Activated CD4-positive, alpha-beta T cell treated with anti-CD3 and anti-CD28 coated beads, Interleukin-2, amount 50 U/mL, for 48 hours (primary cell): ENCODE measurements at regions not wholly inside any gene's neighbourhood (a gene's known extent, or its start where the extent isn't known, plus 50 kb on each side); places are given as distances from the start of the nearest gene placed in this dataset.
"Not testable (repeated sequence)": the region's sequence is repeated elsewhere in the genome, so short reads cannot be mapped to it uniquely, and the experiment has no call there.

ENCODE experiments used
- DNase-seq, 2 experiments: peaks; one replicate each; pipeline ENCODE4 v3.0.0-alpha.2; 2020

DNA sequence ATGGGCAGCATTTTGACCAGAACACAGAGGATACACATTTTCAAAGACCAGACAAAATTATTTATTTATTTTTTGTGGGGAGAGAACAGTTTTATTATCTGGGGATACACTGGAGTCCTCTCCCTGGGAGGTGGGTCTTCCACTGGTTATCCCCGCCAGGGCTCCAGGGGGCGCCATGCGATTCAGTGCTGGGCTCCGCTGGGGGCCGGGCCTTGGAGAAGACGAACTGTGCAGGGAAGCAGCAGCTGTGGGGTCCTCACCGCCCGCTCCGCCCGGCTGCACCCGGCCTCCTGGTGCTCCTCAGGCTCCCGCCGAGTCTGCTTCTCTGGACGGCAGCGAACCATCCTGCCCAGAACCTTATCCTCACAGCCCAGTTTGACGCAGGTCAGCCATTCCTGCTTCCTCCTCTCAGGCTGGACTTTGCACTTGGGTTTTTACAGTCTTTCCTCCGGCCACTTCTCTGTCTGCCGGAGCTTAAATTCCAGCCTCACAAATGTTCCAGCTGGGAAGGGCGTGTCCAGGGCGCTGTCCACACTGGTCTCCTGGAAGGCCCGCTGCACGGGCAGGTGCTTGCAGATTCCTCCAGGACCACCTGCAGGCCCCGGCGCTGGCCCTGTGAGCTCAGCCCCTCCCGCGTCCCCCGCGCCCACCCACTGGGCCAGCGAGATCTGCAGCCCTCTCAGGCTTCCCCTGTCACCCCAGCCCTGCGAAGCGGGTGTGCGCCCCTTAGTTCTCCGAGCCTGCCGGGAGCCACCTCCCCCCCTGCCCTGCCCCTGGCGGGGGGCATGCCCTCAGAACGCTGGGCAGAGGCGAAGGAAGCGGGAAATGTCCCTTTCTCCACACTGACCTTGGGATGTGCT, 1830.0 kb upstream of the DEFB115 start:
- DNase-seq: no peak

DNA sequence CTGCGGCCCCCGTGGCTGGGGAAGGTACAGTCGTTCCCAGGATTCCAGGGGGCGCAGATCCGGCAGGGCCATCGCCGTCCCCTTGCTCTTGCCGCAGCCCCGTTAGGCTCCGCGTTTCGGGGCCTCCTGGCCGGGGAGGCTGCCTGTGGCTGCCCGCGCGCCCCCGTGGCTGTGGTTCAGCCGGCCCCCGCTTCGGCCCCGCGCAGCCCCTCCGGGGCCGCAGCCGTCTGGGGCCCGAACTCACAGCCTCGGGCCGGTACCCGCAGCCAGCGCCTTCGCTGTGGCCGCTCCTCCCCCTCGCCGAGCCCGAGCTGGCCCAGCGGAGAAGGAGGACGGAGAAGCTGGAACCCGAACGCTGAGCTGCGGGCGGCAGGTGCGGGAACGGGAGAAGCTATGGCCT, 1826.9 kb upstream of the DEFB115 start:
- no peak for DNase-seq

DNA sequence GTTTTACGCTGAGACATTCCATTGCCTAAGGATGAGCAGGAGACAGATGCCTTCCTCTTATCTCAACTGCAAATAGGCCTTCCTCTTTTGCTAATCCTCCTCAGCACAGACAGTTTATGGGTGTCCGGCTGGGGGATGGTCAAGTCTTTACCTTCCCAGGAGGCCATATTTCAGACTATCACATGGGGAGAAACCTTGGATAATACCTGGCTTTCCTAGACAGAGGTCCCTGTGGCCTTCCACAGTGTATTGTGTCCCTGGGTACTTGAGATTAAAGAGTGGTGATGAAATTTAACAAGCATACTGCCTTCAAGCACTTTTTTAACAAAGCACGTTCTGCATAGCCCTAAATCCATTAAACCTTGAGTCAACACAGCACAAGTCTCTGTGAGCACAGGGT, 1816.7 kb upstream of the DEFB115 start:
- not testable (repeated sequence) for DNase-seq

DNA sequence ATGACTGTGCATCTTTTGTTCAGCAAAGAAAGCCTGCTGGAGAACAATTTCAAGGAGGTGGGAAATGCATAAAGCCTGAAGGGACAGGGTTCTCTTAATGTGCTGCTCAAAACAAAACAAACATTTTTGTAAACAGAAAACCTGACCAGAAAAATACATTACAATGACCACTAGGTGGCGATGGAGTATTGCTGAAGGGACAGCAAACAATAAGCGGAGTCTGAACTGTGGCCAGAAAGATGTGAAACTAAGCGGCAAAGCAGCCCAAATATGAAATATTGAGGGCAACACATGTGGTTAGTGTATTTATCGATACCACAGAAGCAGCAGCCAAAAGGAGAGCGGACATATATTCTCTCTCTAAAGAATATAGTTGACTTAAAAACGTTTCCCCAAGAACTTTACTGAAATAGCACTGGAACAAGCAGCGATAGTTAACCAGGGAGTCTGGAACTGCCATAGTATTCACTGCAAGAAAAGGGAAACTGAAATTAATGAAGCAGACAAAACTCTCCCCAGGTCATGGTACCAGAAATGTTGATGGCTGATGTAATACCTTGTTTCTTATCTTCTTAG, 1814.2 kb upstream of the DEFB115 start:
- not testable (repeated sequence) for DNase-seq

DNA sequence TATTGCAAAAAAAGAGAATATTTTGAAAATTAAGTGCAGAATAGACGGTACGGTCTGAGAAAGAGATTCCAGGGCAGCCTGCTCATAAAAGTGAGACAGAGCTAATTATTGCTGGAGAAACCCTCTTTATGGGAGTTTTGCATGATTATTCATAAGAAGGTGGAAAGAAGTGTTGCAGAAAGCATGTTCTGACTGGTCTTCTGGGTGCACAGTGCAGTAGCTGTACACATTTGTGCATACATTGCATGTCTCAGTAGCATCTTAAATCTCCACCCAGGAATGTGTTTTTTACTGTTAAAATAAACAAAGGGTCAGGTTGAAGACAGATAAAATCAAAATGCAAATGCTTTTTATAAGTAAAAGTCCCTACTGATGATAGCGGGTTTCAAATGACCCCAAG, 1813.6 kb upstream of the DEFB115 start:
- peak; percentile 18 to 24 for DNase-seq

DNA sequence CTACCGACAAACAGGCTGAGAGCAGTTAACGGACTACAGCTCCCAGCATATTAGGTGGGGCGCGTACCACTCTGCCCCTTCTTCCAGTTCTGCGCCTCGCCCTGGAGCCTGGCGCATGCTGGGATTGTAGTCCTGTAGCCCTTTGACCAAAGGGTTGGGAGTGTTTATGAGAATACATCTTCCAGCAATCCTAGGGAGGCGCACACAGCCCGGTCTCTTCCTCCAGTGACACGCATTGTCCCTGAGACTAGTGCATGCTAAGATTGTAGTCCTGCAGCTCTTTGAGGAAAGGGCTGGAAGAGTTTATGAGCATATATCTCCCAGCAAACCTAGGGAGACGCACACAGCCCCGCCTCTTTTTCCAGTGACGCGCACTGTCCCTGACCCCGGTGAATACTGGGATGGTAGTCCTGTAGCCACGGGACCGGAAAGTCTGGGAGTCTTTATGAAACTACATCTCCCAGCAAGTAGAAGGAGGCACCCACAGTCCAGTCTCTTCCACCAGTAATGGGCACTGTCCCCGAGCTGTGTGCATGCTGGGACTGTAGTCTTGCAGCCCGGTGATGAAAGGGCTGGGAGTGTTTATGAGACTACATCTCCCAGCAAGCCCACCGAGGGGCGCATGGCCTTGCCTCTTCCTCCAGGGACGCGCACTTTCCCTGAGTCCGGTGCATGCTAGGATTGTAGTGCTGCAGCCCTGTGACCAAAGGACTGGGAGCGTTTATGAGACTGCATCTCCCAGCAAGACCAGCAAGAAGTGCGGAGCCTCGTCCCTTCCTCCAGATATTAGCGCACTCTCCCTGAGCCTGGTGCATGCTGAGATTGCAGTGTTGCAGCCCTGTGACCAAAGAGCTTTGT, 1812.2 kb upstream of the DEFB115 start:
- peak in 1 of 2 experiments; percentile 10 for DNase-seq

DNA sequence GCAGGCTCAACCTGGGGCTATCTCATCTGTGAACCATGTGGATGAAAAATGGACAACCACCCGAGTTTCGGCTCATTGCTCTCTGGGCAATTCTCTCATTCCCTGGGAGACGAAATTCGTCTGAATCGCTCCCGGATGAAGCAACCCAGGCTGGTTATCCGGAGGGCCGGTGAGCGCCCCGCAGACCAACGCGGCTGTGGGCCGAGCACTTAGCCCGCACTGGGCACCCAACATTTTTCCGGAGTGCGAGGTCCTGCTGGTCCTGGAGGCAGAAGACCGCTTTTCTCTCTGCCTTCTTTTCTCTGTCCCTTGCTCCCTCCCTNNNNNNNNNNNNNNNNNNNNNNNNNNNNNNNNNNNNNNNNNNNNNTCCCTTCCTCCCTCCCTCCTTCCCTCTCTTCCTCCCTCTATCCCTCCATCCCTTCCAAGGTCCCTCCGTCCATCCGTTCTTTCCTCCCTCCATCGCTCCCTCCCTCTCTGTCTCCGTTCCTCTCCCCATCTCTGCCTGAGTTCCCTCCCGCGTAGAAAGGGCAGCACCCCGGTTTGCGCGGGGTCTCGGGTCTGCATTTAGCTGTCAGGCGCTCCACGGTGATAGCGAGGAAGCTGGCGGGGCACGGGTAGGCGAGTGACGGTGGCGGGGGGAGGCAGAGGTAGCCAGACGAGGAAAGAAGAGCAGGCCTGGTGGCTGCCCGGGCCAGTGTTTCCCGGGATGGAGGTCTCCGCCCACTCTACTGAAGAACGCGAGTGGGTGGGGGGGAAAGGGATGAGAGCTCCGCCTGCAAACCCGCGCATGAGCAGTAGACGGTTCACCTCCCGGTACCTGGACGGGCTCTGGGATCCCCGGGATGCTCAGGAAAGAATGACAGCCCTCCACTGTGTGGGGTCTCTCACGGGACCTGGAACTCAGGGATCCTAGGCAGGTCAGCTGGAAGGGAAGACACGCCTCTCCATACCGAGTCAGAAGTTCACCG, 1809.7 kb upstream of the DEFB115 start:
- not testable (repeated sequence) for DNase-seq

DNA sequence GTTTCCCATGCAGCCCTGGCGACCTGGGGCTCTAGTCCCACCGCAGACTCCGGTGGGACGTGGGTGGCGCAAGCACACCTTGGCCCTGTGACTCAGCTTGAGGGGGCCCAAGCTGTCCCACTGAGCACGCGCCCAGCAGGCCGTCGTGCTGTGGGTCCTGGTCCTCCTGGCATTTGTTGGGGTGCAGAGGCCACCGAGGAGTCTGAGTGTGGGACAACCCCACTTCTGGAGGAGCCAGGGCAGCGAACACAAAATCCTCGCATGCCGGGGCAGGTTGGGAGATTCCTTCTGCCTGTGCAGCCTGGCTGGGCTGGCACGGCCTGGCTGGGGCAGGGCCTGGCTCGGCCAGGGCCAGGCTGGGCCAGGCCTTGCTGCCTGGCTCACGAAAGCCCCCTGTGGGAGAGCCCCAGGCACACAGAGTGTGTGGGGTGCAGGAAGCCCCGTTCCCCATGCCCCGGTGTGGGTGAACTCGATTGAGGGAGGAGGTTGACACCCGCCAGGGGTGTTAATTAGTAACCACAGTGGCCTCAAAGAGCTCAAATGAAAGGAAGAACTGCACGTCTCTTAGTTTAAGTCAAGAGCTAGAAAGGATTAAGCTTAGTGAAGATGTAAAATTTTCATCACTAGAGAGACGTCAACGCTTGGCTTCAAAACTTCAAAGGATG, 1808.5 kb upstream of the DEFB115 start:
- DNase-seq: no peak

DNA sequence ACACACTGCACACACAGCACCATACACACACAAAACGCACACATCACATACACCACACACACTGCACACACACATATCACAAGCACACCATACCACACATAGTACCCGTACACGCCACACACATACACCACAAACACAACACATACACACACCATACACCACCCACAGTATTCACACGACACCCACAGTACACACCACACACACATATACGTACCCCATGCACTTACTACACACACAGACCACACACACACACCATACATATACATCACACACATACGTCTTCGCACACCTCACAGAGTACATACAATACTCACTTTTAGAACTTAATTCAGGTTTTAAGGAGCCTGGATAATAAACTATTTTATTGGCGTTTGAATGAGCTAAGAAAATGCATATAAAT, 1805.3 kb upstream of the DEFB115 start:
- no peak for DNase-seq

DNA sequence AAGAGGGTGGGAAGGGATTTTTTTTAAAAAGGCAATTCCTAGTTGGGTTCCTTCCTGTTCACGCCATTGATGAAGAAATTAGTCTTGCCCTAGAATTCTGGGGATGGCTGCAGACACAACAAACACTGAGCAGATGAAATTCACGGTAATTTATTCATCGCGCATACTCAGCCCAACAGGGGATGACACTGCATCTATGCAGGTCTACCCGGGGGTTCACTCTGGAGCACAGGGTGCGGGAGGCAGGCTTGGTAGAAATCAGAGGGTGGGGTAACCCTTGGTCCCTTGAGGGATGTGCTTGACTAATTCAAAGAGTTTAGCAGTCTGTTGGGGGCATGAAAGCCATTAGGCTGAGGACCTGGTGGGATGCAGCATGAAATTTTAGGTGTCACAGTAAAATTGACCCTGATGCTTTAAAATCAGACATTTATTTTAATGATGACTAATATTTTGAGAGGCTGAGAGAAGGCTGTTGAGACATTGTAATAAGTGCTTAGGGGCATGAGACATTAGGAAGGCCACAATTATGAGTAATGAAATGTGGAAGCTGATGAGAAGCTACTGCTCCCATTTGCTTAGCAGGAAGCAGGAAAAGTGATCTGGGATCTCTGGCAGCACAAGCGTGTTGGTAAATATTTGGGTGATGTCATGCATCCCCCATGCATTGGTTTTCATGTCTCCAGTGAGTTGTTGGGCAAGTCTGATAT, 1800.3 kb upstream of the DEFB115 start:
- DNase-seq: not testable (repeated sequence)

DNA sequence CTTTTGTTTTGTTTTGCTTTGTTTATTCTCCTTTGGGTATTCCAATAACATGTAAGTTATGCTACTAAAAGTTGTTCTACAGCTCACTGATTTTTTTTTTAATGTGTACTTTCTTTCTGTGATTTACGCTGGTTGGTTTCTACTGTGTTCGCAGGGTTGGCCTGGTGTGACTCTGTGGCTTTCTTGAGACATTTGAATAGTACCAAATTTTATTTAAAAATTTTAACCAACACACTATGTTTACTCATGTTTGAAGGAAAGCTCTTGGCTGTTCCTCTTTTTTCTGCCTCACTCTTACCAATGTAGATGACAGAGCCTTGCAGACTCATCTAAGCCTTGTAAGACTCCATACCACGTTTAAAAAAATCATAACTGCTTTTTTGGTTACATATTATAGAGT, 1784.9 kb upstream of the DEFB115 start:
- no peak for DNase-seq

DNA sequence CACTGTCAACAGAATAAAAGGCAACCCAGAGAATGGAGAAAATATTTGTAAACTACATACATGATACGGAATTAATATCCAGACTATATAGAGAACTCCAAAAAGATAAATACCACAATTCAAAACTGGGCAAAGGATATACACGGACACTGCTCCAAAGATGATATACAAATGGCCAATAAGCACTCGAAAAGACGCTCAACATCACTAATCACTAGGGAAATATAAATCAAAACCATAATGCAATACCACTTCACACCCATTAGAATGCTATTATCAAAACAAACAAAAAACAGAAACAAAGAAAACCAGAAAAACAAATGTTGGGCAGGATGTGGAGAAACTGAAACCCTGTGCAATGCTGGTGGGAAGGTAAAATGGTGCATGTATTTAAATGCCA, 1764.6 kb upstream of the DEFB115 start:
- not testable (repeated sequence) for DNase-seq

DNA sequence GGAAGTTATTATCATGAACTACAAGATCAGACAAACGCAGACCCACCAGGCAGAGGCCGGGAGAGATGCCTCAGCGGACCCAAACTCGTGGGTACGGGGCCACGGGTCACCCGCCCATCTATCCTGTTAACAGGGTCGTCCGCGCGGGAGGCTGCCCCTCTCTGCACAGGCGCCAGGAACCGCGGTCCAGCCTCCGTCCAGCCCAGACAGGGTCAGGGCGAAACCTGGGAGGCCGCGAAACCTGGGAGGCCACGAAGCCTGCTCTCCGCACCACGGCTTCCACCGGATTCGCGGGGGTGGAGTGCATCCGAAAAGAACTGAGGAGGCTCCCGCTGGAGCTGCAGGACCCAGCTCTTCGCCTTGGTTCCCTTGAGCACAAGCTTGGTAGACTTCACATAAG, 1760.7 kb upstream of the DEFB115 start:
- not testable (repeated sequence) for DNase-seq

DNA sequence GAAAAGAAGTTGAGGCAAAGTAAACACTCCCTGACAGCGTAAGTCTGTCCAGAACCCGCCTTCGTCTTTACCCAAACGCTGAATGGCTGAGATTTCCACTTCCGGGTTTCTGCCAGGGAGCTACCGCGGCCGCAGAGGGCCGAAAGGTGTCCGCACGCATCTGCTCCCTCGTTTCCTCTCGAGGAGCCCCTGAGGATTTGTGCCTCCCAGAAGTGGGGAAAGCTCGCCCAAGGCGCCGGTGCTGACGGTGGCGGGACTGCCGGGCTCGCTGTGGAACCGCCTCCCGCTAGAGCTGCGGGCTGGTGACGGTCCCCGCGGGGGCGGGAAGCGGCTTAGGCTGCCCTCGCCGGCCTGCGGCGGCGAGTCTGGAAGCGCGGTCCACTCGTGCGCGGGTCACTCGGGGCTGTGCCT, 1760.2 kb upstream of the DEFB115 start:
- no peak for DNase-seq

DNA sequence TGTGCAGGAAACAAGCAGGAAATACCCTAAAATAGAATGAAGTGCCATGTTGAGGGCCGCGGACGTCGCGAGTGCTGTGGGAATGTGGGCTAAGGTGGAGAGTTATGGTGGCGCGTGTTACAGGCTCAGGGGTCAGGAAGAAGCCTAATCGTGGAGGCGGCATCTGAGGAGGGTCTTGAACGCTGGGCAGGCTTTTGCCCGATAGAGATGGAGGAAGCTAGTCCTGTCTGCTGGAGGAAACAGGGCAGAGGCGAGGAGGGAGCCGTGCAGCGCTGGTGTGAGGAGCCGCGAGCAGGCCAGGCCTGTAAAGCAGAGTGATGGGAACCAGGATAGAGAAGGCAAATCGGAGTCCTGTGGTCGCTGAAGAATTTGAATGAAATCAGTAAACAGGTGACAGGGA, 1759.8 kb upstream of the DEFB115 start:
- not testable (repeated sequence) for DNase-seq

DNA sequence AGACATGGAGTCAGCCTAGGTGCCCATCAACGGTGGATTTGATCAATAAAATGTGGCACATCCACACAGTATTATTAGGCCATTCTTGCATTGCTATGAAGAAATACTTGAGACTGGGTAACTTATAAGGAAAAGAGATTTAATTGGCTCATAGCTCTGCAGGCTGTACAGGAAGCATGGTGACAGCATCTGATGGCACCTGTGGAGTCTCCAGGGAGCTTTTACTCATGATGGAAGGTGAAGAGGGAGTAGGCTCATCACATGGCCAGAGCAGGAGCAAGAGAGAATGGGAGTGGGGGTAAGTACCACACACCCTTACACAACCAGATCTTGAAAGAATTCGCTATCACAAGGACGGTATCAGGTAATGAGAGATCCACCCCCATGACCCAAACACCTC, 1756.7 kb upstream of the DEFB115 start:
- DNase-seq: not testable (repeated sequence)

DNA sequence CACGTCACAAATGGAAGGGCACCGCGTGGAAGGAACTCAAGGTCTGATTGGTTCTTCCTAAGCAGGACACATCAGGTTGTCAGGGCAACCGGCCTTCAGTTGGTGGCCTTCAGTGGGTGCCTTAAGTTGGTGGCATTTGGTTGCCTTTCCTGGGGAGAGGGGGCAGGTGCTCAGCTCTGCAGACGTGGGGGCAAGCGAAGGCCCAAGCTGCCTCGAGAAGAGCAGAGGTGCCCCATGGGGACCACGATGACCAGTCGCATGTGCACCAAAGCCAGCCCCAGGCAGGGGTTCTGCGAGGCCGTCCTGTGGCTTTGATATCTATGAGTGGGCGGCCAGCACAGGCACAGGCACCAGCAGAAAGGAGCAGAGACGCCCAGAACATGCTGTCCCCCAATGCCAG, 1742.8 kb upstream of the DEFB115 start:
- not testable (repeated sequence) for DNase-seq

DNA sequence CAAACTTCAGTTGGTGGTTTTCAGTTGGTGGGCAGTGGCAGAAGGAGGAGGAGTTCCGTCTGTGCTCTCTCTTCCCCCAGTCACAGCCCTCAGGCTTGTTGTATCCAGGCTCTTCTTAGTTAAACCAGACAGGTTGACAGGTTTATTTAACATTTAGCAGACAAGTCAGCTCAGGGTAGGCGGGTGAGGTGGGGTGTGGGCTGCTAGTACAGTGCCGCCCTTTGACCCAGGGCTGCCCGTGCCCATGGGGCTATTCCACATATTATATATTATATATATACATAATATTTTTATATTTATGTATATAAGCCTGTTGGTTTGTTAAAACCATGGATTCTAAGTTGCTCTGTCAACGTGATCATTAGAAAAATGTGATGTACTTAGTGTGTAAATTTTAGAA, 1740.6 kb upstream of the DEFB115 start:
- not testable (repeated sequence) for DNase-seq

DNA sequence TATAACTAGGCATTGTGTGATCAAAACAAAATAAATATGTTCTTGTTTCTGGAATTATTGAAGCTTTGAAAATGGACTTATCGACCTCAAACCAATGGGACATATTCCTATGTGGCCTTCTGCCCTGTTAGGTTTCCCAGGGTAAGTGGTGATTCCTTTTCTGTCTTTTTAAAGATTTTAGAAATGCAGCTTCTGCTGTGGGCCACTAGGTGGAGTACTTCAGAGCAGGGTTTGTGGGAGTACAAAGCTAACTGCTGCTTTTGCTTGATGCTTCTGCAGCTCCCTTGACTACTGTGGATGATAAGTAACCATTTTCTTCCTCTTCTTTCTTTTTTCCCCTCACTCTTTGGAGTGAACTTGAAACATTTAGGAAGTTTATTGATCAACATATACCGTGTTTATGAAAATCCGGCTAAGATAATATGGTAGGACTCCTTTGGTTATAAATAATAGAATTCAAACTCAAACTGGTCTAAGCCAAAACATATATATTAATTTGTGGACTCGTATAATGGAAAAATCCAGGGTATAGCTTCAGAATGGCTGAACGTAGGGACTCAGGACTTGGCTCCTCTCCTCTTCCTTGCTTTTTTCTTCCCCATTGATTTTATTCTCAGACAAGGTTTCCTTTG, 1737.7 kb upstream of the DEFB115 start:
- DNase-seq: not testable (repeated sequence)

DNA sequence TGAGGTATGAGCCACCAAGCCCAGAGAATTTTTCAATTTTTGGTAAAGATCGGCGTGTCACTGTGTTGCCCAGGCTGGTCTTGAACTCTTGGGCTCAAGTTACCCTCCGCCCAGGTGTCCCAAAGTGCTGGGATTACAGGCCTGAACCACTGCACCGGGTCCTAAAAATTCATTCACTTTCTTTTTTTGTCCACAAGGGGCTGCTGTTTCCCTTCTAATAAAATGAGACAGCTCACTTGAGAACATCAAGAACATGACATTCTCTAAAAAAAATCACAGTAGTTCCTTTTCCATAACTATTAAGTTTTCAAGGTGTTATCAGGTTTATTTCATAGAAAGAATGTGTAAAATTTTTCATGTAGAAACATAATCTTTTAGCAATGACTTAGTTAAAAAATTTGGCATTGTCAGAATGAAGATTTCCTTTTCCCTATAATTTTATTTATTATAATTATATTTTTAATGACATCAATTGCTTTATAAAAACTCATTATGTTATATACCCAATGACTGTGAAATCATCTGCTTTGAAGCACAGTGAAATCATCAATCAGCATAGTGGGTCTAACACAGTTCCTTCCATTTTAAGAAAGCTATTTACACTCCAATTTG, 1723.8 kb upstream of the DEFB115 start:
- DNase-seq: not testable (repeated sequence)
